ENCODE measurements at regions not wholly inside any gene's neighbourhood (a gene's known extent, or its start where the extent isn't known, plus 50 kb on each side); places are given as distances from the start of the nearest gene placed in this dataset.

DNA sequence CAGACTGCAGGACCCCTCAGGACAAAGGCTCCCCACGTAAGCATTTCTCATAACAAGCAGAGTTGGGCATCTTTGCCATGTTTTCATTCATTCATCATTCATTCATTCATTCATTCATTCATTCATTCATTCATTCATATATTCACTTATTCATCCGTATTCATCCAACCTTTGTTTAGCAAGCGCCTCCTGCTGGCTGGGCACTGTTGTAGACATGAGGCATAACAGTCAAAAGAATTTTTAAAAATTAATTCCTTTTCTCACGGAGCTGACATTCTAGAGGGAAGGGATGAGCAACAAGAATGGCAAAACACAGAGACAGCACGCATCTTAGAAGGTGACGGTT, 351.7 kb upstream of the TNRC6C start:
- TF ChIP-seq, protein P1, sequence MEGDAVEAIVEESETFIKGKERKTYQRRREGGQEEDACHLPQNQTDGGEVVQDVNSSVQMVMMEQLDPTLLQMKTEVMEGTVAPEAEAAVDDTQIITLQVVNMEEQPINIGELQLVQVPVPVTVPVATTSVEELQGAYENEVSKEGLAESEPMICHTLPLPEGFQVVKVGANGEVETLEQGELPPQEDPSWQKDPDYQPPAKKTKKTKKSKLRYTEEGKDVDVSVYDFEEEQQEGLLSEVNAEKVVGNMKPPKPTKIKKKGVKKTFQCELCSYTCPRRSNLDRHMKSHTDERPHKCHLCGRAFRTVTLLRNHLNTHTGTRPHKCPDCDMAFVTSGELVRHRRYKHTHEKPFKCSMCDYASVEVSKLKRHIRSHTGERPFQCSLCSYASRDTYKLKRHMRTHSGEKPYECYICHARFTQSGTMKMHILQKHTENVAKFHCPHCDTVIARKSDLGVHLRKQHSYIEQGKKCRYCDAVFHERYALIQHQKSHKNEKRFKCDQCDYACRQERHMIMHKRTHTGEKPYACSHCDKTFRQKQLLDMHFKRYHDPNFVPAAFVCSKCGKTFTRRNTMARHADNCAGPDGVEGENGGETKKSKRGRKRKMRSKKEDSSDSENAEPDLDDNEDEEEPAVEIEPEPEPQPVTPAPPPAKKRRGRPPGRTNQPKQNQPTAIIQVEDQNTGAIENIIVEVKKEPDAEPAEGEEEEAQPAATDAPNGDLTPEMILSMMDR (IDR thresholded peaks at IDR 0.05): no peak
- no peak for TF ChIP-seq POLR2A (IDR thresholded peaks at IDR 0.05)
